HG03095 (cell line): ENCODE measurements at regions not wholly inside any gene's neighbourhood (a gene's known extent, or its start where the extent isn't known, plus 50 kb on each side); places are given as distances from the start of the nearest gene placed in this dataset.

Source experiments
- ATAC-seq: cut with Tn5 transposase; IDR thresholded peaks from one replicate; pipeline ENCODE4 v1.9.1; 2021; ENCODE audit warnings: moderate library complexity; ENCODE audit not compliant: unreplicated experiment

DNA sequence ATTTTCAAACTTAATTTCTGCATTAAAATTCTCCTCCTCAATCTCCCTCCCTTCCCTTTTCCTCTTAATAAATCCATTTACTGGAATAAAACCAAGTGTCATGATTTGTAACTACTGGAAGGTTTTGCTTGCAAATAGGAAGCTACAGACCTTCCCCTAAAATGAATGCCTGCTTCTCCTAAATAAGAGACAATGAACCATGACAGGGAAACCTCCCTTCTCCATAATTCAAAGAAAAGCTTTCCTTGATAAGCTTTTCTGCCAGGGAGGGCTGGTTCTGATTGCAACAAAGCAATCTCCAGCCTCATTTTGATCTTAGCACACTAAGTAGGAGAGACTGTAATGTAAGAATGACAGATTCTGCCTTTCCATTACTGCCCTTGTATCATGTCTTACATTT, 111.0 kb upstream of the CDH20 start:
- ATAC-seq = no peak

DNA sequence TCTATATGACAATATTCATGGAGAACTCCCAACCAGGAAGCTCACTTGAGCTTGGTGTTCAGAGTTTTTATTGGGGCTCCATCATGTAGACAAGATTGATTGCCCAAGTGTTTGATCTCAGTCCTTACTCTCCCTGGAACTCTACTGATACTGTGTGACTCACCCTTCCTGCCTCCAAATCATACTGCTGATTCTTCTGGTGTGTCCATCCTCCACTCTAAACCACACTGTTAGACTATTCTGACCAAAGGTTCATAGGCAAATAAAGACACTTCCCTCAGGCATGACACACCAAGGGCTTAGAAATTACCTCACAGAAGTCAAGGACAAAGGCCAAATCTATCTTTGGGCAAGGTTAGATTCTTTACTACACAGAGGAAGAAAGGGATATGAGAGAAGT, 107.9 kb upstream of the CDH20 start:
- ATAC-seq = no peak

DNA sequence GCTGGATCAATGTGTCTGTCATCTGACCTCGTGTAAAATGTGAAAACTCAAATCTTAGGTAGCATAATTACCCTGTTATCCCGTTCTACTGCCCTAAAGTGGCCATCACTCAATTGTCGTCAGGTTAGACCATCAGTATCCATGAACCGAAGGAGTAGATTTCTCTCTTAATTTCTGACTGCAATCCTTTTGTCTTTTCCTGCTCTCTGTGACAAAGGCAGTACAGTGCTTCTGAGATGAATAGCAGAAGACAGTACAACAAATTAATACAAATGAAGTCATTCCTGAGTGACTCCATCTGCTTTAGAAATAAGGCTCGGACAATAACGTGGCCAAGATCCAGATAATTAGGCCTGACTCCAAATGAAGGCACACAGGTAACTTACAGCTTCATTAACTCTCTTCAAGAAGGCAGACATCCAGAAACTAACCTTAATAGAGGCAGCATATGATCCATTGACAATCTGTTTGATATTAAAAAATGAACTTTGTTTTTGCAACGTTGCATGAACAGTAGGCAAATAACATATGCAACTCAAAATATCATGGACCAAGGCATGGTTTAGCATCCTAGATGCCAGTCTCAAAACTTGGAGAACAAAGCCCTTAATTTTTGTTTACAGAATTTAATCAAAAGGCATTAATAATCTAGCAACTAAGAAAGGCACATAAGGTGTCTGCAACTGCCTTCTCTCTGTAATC, 96.7 kb upstream of the CDH20 start:
- ATAC-seq = no peak

DNA sequence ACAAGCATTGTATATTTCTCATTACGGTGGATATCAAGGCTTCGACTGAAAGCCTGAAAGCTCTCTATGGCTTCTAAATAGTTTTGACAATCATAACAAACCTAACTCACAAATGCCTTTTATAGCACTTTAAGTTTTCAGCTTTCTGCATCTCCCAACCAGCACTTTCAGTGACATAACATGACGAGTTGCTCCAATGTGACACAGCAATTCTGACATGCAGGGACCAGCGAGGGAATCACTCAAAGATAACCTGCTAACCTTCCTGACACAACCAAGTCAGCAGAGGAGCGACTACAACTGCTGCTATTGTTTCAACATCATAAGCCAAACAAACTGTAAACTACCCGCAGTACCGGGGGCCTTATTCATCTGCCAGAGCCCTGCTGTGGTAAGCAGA, 95.7 kb upstream of the CDH20 start:
- no peak for ATAC-seq

DNA sequence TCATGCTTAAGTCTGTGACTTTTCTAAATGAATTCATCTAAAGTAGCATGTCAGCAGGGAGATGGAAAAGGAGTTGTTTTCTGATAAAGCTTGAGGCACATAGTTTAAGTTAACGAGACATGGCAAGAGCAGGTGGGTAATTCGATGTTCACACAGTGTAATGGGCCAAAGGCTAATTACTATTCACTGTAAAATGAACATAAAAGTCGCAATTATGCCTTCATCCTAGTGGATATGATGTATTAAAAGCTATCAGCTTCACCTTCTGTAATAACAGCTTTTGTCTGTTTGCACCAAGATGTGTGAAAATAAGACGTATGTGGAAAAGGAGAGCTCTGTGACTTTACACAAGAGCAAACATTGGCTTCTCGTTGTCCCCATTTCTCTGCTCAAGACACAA, 94.2 kb upstream of the CDH20 start:
- no peak for ATAC-seq

DNA sequence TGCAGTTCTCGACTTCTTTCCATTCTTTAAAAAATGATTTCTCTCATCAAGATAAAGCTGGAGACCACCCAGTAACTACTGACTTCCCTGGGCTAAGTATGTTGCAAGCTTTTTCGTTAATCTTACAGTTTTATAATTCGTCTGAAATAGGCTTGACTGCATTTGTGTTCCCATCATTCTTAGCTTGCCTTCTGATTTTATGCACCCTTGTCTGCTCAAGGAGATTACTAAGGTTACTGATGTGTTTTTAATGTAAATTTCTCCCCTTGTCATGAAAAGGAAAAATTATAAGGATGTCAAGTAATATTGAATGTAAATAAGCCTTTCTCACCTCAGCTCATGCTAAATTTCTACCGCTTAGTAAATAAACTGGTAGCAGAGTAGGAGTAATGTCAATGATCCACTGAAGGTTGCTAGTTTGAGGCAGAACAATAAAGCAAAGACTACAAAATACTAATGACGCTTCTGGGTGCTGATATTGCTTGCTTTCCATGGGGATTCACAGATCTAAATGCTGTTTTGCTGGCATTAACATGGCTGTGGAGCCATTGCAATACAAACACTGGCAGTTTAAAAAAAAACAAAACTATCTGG, 91.9 kb upstream of the CDH20 start:
- no peak for ATAC-seq

DNA sequence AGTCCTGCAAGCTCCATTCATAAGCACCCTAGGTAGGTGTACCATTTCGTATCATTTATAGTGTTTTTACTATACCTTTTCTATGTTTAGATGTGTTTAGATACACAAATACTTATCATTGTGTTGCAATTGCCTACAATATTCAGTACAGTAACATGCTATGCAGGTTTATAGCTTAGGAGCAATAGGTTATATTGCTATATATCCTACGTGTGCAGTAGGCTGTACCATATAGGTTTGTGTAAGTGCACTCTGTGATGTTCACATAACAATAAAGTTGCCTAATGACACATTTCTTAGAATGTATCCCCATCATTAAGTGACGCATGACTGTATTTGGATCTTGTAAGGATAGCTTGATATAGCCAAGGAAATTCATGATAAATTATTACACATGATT, 88.6 kb upstream of the CDH20 start:
- no peak for ATAC-seq

GRCh38 chr18:61245276-61245675, 88.0 kb upstream of the CDH20 start:
- ATAC-seq = no peak

- no peak for ATAC-seq
Observed at GRCh38 chr18:61248589-61248988, 84.6 kb upstream of the CDH20 start.

DNA sequence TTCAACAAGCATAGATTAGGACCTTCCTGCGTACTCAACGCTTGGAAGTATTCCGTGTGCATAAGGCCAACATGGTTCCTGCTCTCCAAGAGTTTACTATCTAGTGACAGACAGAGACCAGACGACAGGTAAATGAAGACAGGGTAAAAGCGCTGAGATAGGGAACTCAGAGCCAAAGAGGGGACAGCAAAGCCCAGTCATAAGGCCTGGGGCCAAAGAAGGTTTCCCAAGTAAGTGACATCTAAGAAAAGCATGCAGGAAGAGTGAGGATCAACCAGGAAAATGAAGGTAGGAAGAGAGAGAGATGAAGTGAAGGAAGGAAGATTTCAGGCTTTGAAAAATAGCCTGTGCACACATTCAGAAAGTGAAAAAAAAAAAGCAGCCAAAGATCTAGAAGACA, 76.9 kb upstream of the CDH20 start:
- no peak for ATAC-seq

DNA sequence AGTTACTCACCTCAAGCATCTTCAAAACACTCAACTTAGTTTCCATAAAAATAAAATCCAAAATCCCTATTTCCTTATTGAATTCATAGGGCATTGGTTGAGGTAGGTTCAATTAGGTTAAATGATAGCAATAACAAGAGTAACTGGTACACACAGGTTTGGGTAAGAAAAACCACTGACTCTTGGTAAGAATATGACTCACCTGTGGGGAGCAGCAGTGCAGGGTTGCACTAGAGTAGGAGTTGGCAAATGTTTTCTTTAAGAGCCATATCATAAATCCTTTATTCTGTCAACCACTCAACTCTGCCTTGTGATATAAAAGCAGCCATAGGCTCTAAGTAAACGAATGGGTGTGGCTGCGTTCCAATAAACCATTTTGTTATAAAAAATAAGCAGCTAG, 71.4 kb upstream of the CDH20 start:
- ATAC-seq = no peak

- ATAC-seq = no peak
Observed at GRCh38 chr18:61272793-61273192, 60.4 kb upstream of the CDH20 start.

- no peak for ATAC-seq
Observed at GRCh38 chr18:61273533-61273932, 59.7 kb upstream of the CDH20 start.

DNA sequence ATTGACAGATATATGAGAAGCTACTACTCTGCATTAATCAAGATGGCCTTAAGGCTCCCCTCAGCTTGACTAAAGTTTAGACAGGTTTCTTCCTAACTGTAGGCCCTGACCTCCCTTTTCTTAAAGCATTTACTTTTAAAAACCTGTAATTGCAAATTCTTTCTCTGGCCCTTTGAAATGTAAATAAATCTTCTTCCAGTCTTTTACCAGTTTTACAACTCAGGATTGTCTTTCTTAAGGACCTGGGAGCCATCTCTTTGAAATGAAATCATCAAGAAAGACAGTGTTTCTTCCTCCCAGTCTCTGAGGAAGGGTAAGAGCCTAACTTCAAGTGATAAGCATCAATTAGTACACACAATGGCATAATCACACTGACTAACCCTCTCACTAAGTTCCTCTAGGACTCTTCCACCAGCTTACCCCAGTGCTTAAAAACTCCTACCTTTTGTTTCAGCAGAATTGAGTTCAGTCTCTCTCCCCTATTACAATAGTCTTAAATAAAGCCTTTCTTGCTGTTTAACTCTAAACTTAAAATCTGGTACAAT, 58.7 kb upstream of the CDH20 start:
- ATAC-seq = no peak

DNA sequence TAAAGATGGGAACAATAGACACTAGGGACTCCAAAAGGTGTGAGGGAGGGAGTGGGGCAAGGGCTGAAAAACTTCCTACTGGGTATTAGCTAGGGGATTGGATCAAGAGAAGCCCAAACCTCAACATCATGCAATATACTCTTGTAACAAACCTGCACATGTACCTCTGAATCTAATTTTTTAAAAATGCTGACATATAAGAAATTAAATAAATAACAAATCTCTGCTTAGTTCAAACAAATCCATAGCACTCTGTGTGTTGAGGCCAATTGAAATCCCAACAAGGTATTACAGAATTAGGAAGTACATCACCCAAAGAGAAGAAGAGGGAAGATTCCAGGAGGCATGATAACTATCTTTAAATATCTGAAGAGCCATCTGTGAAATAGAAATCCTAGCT, 55.4 kb upstream of the CDH20 start:
- ATAC-seq = no peak

DNA sequence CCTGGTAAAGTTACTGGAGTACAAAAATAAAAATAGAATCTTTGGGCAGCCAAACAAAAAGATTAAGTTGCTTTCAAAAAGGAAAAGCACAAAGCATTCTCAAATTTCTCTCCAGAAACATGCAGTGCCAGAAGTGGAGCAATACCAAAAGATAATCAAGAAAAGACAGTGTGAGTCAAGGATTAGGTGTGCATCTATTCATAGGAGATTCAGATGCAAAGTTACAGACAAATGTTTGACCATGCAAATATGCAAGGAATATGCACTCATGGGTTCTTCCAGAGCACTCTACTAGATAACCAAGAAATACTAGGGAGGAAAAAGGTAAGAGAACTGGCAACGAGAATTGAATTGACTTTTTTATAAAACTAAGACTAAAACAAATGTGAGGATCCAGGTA, 51.8 kb upstream of the CDH20 start:
- ATAC-seq = no peak

DNA sequence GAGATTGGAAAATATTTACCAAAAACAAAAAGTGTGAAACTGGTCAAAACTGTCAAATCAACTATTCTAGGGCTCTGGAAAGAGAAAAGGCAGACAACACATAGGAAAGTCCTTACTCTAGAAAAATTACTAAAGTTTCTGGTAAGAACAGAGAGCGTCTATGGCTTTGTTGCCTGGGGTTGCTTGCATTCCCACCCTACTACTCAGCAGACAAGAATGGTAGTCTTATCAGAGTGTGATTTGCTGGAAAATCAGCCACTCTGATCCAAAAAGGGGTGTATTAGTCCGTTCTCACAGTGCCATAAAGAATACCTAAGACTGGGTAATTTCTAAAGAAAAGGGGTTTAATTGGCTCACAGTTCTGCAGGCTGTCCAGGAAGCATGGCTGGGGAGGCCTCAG, 50.3 kb upstream of the CDH20 start:
- no peak for ATAC-seq
